HG03565 (cell line): ENCODE measurements at regions not wholly inside any gene's neighbourhood (a gene's known extent, or its start where the extent isn't known, plus 50 kb on each side); places are given as distances from the start of the nearest gene placed in this dataset.

ENCODE experiments used
- ATAC-seq: cut with Tn5 transposase; IDR thresholded peaks from one replicate; pipeline ENCODE4 v1.9.1; 2021; ENCODE audit warnings: mild to moderate bottlenecking, moderate library complexity; ENCODE audit not compliant: unreplicated experiment

DNA sequence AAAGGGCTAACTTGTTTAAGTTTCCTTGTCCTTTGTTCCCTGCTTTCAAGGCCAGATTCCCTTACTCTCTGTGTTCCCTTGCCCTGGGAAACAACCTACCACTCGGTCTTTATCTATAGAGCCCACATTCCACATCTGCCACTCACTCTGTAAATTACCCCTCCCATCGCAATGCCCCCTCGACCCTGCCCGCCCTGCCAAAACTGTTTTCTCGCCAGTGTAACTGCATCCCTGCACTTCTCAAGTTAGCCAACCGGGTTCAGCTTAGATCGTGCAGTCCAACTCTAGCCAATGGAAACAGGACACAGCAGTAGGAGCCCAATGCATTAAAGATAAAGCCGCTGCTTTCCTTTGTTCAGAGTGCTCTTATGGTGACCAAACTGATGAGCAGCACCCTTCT is 263.6 kb downstream of the TBL1XR1 start:
- ATAC-seq = no peak

DNA sequence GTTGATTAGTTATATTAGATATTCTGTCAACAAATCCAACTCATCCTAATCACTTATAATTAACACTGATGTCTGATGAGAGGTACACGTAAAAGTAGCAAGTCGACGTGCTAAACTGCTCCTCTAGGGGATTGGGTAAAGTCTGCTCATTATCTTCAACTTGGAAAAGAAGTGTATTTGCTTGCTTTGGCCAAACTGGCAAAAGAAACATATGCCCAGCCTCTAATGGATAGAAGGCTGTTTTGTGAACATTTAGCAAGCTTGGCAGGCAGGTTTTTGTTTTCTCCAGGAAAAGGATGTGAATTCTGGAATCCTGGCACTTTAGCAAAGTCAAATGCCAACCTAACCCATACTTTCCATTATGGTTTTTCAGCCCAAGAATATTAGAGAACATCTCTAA is 264.8 kb downstream of the TBL1XR1 start:
- ATAC-seq = no peak

DNA sequence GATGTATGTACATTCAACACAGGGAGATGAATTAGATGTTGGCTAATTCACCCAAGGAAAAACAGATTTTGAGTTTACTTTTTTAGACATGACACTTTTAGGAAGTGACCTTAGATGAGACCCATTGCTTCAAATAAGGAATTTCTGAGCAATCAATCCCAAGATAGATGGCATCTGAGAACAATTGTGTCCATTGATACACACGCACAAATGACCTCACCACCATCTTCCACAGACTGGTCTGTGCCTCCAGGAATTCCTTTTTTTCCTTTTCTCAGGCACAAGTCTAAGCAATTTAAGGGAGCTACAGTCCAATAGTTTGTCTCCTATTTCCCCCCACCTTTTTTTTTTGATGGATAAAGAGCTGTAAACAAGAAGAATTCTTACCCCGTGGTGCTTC is 265.3 kb downstream of the TBL1XR1 start:
- ATAC-seq = no peak

DNA sequence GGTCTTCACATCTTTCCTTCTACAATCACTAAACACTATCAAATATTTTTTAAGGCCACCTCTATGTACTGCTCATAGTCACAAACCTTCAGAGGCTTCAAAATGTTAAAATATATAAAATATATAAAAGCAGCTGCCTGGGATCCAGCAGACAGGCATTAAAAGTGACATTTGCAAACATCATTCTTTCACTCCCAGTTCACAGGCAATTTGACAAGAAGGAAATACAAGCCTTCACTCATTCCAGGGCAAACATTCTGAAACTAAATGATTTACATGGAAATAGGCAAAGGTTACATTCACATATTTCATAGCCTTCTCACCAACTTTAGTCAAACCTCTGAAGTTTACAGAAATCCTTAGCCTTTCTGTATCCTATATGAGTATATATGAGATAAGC is 266.3 kb downstream of the TBL1XR1 start:
- ATAC-seq = no peak

DNA sequence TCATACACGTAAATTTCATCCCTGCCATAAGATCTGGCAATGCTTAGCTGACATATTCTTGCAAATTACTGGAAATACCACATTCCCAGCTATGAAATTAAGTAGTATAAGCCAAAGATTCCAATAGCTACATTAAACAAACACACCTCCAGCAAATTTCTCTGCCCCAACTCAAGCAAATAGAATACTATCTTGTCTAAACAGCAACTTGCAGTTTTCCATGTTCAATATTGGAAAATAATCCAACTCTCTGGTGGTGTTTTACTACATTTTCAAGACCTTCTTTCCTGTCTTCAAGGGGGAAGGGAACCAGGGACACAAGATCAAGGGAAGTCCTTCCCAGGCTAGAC is 268.7 kb downstream of the TBL1XR1 start:
- ATAC-seq = no peak

DNA sequence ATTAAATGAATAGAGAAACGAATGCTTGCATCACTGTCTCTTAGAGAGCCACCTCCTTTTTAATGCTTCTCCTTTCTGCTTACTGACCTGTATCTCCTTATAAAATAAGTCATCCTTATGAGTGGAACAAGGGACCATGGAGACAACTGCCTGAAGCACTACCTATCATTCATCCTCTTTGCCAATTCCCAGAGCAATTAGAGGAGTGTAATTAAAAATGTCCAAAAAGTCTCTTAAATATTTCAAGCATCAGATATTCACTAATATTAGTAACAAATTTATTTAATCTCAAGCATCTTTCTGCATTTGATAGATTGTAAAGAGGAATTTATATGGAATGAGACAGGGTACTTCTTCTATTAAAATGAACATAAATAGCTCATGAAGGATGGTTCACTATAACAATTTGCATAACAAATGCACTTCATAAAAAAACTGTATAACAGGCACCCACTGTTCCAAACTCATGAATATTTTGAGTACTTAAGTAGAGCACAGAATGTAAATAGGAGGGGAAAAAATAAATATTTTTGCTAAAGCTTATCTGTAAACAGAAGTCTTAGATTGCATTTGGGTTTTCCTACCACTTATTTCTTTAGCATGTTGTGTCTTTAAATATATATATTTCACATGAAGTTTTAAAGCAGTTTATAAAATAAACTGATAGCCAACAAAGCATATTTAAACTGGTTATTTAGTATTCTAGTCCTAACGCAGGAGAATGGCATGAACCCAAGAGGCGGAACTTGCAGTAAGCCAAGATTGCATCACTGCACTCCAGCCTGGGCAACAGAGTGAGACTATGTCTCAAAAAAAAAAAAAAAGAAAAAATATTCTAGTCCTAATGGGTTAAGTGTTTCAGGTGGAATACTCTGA is 269.3 kb downstream of the TBL1XR1 start:
- no peak for ATAC-seq

DNA sequence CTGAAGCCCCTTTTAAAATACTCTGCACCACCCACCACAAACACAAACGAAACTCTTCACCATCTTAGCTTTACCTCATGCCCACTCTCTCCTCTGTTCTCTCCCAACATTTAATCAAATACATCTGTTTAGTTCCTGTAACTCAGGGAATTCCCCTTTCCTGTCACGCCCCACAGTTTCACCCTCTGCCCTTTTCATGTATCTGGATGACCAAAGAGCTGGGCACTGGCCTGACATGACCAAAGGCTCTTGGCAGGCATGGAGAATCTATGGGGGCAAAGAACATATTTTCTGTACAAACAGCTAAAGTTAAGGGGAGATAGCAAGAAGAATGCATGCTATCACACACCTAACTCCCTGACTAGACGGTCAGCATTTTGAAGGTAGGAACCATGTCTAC is 270.0 kb downstream of the TBL1XR1 start:
- no peak for ATAC-seq

DNA sequence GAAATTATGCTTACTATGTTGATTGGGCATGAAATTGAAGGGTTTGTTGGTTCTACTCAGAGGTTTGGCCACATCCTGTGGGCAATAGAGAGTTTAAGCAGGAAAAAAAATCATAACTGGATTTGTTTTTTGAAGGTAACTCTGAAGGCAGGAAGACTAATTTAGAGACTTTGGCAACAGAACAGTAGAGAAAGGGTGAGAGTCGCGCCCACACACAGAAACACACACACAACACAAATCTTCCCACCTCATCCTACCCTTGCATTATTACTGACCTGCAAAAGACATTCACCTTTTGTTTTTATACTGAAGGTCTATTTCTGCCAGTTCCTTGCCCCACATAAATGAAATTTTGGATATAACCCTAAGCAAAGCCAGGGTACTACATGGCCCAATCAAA is 270.6 kb downstream of the TBL1XR1 start:
- ATAC-seq = no peak

DNA sequence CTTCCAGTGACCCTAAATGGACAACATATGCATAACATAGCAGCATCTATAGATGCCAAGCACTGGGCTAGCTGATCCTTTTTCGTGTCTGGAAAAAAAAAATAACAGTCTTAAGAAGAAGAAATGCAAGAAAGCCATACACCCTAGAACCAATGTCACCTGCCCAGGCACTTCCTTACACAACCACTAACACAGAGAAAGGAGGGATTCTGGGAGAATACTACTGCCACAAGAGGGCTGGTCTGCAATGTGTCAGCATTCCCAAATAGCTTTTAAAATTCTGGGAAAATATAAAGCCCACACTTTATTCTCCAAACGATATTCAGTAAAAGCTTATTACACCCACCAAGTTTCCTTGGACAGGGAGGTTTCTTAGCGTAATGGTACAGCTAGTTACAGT is 271.2 kb downstream of the TBL1XR1 start:
- ATAC-seq = no peak

DNA sequence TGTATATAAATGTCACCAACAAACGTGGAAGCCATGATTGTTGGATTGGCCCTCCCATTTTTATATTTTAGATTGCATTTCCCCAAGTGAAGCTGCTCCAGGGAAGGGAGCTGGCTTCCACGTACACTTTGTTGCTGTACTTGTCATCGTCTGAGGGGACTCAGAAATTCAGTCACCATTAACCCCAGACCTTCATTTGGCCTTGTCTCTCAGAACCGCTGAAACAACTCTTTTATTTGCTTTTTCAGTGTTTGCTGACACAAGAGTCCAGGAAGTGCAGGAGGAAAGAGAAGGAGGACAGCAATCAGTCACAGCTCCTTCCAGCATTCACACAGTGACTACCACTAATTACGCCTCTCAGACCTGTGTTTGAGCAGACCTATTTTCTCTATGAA is 276.5 kb downstream of the TBL1XR1 start:
- no peak for ATAC-seq

DNA sequence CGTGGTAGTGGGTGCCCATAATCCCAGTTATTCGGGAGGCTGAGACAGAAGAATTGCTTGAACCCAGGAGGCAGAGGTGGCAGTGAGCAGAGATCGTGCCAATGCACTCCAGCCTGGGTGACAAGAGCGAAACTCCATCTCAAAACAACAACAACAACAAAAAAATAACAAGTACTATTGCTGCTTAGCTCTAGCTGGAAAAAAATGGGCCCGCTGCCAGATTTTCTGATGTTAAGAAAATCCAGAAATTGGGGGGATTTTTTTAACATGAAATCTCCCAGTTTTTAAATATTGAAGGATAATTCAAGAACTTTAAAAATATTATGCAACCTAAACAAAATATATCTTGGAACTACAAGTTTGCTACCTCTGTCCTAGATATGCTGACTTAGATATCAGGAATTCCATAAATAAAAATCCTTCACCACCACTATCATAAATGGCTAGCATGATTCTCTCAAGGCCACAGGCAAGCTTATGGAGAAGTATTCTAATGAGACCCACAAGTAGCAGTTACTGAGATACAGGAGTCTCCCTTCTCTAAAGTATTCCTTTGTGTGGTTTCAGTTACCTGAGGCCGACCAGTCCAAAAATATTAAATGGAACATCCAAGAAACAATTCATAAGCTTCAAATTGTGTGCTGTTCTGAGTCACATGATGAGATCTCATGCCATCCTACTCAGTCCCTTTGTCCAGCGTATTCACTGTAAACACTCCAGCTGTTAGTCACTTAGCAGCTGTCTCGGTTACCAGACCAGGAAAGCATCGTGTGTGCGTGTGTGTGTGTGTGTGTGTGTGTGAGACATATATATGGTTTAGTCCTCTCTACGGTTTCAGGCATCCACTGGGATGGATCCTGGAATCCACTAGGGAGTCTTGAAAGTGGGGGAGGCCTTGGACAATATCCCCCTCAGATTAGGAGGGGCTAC is 277.2 kb downstream of the TBL1XR1 start:
- ATAC-seq = no peak

DNA sequence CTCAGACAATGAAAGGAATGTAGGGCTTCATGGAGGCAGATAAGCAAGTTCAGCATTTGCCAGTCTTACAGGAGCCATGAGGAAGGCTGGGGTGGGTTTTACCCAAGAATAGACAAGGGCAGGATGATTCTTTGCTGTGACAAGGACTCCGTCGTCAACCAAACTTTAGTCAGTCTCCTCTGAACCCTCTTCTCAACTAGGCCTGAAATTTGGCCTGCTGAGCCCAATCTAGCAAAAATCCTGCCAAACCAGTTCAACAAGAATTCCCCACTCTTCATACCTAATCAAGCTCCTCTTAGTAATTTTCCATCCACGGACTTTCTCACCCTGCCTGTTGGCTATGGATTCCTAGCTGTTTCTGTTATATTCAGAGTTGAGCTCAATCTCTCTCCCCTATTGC is 280.5 kb downstream of the TBL1XR1 start:
- no peak for ATAC-seq

DNA sequence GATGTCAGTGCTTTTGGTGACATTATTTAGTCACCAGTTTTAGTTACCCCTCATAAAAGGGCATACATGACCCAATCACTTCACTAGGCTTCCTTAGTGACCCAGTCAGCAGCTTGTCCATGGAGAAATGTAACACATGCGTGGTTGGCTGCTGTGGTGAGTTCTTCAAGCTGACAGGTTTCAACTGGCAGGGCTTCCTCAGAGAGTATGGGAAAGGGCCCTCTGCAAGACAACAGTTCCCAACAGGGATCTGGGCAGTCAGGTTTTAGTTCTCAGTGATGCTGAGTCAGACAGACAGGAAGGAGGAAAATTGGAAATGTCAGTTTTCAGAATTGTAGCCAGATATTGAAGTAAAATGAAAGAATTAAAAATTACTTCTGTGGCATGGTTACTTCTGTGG is 282.5 kb downstream of the TBL1XR1 start:
- no peak for ATAC-seq

DNA sequence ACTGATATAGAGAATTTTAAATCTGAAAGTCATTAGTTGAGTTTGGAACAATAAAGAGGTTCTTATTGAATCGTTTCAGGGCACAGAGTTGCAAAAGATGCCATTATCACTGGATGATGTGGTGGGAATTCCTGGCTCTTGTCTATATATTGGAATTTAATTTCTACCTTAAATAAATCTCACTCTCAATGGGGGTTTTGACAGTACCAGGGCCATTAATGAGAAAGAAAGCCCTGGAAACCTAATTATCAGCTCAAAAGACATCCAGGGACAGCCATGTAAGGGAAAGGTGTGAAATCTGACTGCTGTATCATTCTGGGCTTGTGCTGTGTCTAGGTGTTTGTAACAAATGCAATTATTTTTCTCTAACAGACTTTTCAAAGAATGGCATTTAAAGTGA is 285.7 kb downstream of the TBL1XR1 start:
- ATAC-seq = no peak

DNA sequence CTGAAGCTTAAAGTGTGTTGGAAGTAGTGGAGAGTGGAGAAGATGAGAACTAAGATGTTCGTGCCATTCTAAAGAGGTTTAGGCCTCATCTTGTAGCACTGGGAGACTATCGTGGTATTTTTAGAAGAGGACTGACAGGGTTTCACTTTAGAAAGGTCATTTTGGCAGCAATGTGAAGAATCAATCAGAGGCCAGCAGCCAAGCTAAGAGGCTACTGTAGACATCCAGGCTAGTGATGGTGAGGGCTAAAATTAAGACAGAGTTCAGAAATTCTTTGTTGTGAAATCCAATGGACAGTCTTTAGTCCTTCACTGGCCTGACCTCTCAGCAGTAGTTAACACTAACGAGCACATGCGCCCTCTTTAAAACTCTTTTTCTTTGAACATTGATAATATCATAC is 288.2 kb downstream of the TBL1XR1 start:
- no peak for ATAC-seq

DNA sequence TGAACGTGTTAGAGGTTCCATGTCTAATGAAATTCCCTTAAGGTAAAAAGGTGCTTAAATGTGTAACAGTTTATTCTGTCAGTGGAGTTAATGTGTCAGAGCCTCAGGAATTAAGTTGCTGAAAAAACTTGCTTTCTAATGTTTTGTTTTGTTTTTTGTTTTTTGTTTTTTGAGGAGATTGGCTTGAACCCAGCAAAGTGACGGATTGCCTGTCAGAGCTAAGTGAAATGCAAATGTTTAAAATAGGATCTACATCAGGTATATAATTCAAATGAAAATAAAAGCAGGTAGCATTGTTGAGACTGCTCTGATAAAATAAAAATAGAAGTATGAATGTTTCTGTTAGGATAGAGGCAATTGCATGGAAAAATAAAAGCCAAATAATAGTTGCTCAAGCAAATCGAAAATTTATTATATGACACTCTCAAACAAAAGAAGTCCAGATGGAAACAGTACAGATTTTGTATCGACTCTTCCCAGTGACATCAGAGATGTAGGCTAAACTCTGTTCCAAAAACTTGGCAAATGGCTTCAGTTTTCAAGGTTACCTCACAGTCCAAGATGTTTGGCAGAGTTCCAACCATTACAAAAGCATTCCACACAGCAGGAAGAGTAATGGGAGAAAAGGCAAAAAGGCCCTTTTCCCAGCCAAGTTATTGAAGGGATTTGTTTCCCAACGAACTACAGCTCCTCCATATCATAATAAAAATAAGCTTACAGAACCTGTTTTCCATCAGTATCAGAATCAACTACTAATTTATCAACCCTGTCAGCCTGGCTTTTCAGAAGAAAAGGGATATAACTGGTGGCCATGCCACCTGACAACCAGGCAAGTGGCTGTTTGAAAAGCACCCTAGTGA is 291.0 kb downstream of the TBL1XR1 start:
- no peak for ATAC-seq

DNA sequence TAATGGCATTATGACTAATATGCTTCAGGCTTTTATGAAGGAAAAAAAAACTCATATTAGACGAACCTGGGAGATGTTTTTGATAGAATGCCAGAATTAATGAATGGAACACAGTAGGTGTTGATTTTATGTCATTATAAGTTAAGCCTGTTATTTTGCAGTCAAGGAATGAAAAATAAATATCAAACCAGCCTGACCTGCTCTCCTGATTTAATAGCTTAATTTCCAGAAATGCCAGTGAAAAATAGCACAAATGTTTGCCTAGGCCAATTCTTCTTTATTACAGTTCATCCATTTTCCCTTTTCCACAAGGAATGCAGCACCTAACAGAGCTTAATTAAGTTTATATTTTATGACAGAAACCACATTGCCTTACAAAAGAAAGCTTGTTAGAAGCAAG is 292.0 kb downstream of the TBL1XR1 start:
- ATAC-seq = no peak

DNA sequence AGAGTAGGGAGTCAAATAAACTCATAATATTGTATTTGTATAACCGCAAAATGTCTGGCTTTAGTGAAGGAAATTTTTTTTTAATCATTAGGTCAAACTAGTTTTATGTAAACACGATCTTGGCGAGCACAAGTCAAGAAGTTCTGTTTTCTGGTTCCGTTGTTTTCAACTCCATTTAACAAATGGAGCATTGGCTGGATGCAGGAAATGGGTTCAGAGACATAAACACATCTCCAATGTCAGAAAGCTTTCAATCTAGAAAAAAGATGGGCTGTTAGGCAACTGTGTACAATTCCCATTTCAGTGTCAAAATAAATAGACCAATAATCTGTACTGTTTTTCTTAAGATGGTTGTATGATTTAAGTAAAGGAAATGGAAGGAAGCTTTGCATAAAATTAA is 292.8 kb downstream of the TBL1XR1 start:
- no peak for ATAC-seq

DNA sequence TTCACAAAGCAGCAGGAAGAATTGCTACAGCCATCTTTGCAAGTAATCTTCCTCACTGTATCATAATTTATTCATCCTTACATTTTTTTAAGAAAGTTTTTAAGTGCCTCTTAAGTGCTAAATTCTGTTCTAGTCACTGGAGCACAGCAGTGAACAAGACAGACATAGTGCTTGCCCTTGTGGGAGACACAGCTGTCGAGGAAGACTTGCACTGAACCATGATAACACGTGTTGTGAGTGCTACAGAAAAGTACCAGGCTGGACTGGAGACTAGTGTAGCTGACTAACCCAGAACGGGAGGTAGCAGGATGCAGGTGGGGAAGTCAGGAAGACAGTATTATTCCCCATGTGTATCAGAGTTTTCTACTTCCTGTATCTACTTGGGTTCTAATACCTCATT is 300.6 kb downstream of the TBL1XR1 start:
- ATAC-seq = no peak

DNA sequence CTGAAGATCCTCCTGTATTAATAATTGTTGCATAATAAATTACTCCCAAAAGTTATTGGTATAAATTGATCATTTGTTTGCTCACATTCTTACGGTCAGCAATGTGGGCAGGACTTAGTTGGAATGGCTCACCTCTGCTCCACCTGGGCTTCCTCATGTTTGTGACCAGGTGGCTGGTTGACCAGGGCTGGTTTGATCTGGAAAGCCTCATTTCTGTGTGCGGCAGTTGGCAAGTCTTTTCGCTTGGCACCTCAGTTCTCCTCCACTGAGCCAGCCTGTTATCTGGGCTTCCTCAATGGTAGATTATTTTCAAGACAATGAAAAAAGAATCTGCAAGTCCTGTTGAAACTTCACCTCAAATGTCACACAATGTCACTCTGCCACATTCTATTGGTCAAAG is 301.1 kb downstream of the TBL1XR1 start:
- no peak for ATAC-seq

DNA sequence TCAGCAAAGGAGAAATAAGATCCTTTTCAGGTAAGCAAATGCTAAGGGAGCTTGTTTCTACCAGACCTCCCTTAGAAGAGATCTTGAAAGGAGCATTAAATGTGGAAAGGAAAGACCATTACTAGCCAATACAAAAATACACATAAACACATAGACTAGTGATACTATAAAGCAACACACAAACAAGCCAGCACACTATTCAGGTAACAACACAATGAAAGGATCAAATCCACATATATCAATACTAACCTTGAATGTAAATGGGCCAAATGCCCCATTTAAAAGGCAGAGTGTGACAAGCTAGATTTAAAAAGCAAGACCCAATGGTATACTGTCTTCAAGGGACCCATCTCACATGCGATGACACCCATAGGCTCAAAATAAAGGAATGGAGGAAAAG is 317.6 kb downstream of the TBL1XR1 start:
- no peak for ATAC-seq
